DOHH2 (cell line): ENCODE measurements at regions not wholly inside any gene's neighbourhood (a gene's known extent, or its start where the extent isn't known, plus 50 kb on each side); places are given as distances from the start of the nearest gene placed in this dataset.

ENCODE experiments used
- H3F3A ChIP-seq: fragments of 200-600 bp; sonication (generic), shearing (Covaris generic); 2 replicates; pipeline ENCODE4 v1.6.0; 2016; ENCODE audit warnings: antibody characterized with exemption, mild to moderate bottlenecking; ENCODE audit not compliant: control insufficient read depth, insufficient read depth
- H3K27ac ChIP-seq: fragments of 200-600 bp; sonication (generic); 2 replicates; pipeline ENCODE4 v1.5.1; 2014; ENCODE audit warnings: low read depth, mild to moderate bottlenecking, low read length, moderate library complexity
- H3K27me3 ChIP-seq: fragments of 200-600 bp; sonication (generic); 2 replicates; pipeline ENCODE4 v1.6.1; 2014; ENCODE audit warnings: mild to moderate bottlenecking, low read length, mixed read lengths; ENCODE audit not compliant: control insufficient read depth
- H3K36me3 ChIP-seq: fragments of 200-600 bp; sonication (generic); 2 replicates; pipeline ENCODE4 v1.6.1; 2014; ENCODE audit warnings: mild to moderate bottlenecking, low read length, moderate library complexity, mixed read lengths; ENCODE audit not compliant: control insufficient read depth
- H3K4me1 ChIP-seq: fragments of 200-600 bp; sonication (generic); 2 replicates; pipeline ENCODE4 v1.6.1; 2014; ENCODE audit warnings: mild to moderate bottlenecking, low read length, mixed read lengths; ENCODE audit not compliant: control insufficient read depth
- H3K4me2 ChIP-seq: fragments of 200-600 bp; sonication (generic); 2 replicates; pipeline ENCODE4 v1.6.0; 2014; ENCODE audit warnings: mild to moderate bottlenecking, low read length, moderate library complexity
- H3K4me3 ChIP-seq: fragments of 200-600 bp; sonication (generic); 2 replicates; pipeline ENCODE4 v1.5.1; 2014; ENCODE audit warnings: mild to moderate bottlenecking, low read length, mixed read lengths
- H3K79me2 ChIP-seq: fragments of 200-600 bp; sonication (generic); 2 replicates; pipeline ENCODE4 v1.6.1; 2014; ENCODE audit warnings: mild to moderate bottlenecking, low read length, mixed read lengths; ENCODE audit not compliant: control insufficient read depth
- H3K9me2 ChIP-seq: fragments of 200-600 bp; sonication (generic); replicated peaks from 2 replicates; pipeline ENCODE4 v1.6.1; 2014; ENCODE audit warnings: mild to moderate bottlenecking, low read length, mixed read lengths; ENCODE audit not compliant: control insufficient read depth
- H3K9me3 ChIP-seq: fragments of 200-600 bp; sonication (generic); 2 replicates; pipeline ENCODE4 v1.6.1; 2014; ENCODE audit warnings: antibody characterized with exemption, low read length, mixed read lengths; ENCODE audit not compliant: control insufficient read depth, insufficient read depth
- H4K20me1 ChIP-seq: fragments of 200-600 bp; sonication (generic); 2 replicates; pipeline ENCODE4 v1.6.0; 2014; ENCODE audit warnings: low read depth, mild to moderate bottlenecking, antibody characterized with exemption, low read length, moderate library complexity; ENCODE audit not compliant: control insufficient read depth, insufficient read depth
- CTCF ChIP-seq: fragments of 200-600 bp; sonication (generic); IDR thresholded peaks from one replicate; pipeline ENCODE4 v1.5.1; 2014; ENCODE audit warnings: antibody characterized with exemption, mild to moderate bottlenecking, low read depth, low read length; ENCODE audit not compliant: poor library complexity, severe bottlenecking
- EZH2phosphoT487 ChIP-seq: fragments of 200-600 bp; sonication (generic); IDR thresholded peaks from 2 replicates; pipeline ENCODE4 v1.6.1; 2017; ENCODE audit warnings: borderline replicate concordance, mild to moderate bottlenecking, antibody characterized with exemption, low read length, moderate library complexity, mixed read lengths

- Histone ChIP-seq H3K79me2 (no peaks in the 10 kb centered on the region), H3K4me1 (no peaks in the 10 kb centered on the region), H3F3A (no peaks in the 10 kb centered on the region), H3K36me3 (no peaks in the 10 kb centered on the region), H3K9me3 (no peaks in the 10 kb centered on the region), H3K9me2 (no peaks in the 10 kb centered on the region; the same call in 1 of the 2 replicates), H3K27me3 (no peaks in the 10 kb centered on the region), H3K4me3 (no peak overlapping the region), H3K27ac (no peak overlapping the region), H3K4me2 (no peak overlapping the region), H4K20me1 (no peaks in the 10 kb centered on the region)
- no peak for TF ChIP-seq EZH2phosphoT487
- no peak for TF ChIP-seq CTCF
Measured at GRCh38 chr1:106619080-106619826, 437.2 kb upstream of the PRMT6 start.

- H3K36me3 ChIP-seq, result no peaks in the 10 kb centered on the region
- H3K9me2 ChIP-seq, result no peaks in the 10 kb centered on the region; the same call in 1 of the 2 replicates
- H3F3A ChIP-seq, result no peaks in the 10 kb centered on the region
- TF ChIP-seq CTCF (no peak), EZH2phosphoT487 (no peak)
- H3K4me3 ChIP-seq, result no peak overlapping the region
- H3K4me1 ChIP-seq, result no peaks in the 10 kb centered on the region
- H3K27me3 ChIP-seq, result no peaks in the 10 kb centered on the region
- H3K9me3 ChIP-seq, result no peaks in the 10 kb centered on the region
- no peaks in the 10 kb centered on the region for H3K79me2 ChIP-seq
- no peak overlapping the region for H3K27ac ChIP-seq
- H3K4me2 ChIP-seq, result no peak overlapping the region
- no peaks in the 10 kb centered on the region for H4K20me1 ChIP-seq
Measured at GRCh38 chr1:106619827-106620134, 436.7 kb upstream of the PRMT6 start.

GRCh38 chr1:106620521-106620954 lies 435.9 kb upstream of the PRMT6 start:
- H3K4me3 ChIP-seq, result no peak overlapping the region
- no peaks in the 10 kb centered on the region for H3K27me3 ChIP-seq
- TF ChIP-seq EZH2phosphoT487 (no peak), CTCF (no peak)
- no peaks in the 10 kb centered on the region for H3K79me2 ChIP-seq
- no peaks in the 10 kb centered on the region for H3K9me3 ChIP-seq
- no peaks in the 10 kb centered on the region; the same call in 1 of the 2 replicates for H3K9me2 ChIP-seq
- no peaks in the 10 kb centered on the region for H4K20me1 ChIP-seq
- H3K4me1 ChIP-seq, result no peaks in the 10 kb centered on the region
- H3F3A ChIP-seq, result no peaks in the 10 kb centered on the region
- H3K36me3 ChIP-seq, result no peaks in the 10 kb centered on the region
- H3K27ac ChIP-seq, result no peak overlapping the region
- no peak overlapping the region for H3K4me2 ChIP-seq
